Spleen (tissue), 7 donors: ENCODE measurements at regions not wholly inside any gene's neighbourhood (a gene's known extent, or its start where the extent isn't known, plus 50 kb on each side); places are given as distances from the start of the nearest gene placed in this dataset.
A peak's percentile ranks its signal among the peaks of the same experiment; 100 is the strongest.

ENCODE experiments used
- CTCF ChIP-seq, 11 experiments: fragments of 200-600 bp in 7 of 11; fragments of 450-650 bp in 4 of 11; sonication (generic) in 4 of 11; IDR thresholded peaks in 8 of 11; conservative IDR thresholded peaks in 3 of 11; 1 replicate in 7 of 11; 2 replicates in 4 of 11; pipeline versions ENCODE4 v1.4.0 to v1.8.0; 2016 to 2021; ENCODE audit warnings: antibody characterized with exemption in 11 of 11, inconsistent platforms in 4 of 11, mild to moderate bottlenecking in 1 of 11
- POLR2A ChIP-seq, 3 donors: fragments of 450-650 bp; IDR thresholded peaks; one replicate each; pipeline ENCODE4 v1.5.1; 2017; ENCODE audit warnings: antibody characterized with exemption in 3 of 3, mild to moderate bottlenecking in 1 of 3
- POLR2AphosphoS5 ChIP-seq, 3 donors: sonication (generic); formaldehyde crosslinking; IDR thresholded peaks; one replicate each; pipeline ENCODE4 v1.5.1; 2017; ENCODE audit warnings: antibody characterized with exemption in 3 of 3
- donor health status: DM: no; HTN: no; CAD: no; lungs with moderate emphysema.
- donor health status: DM: no; HTN: no; CAD: no.
- donor health status: DM: no; HTN: no; CAD: no.

GRCh38 chr3:43997788-43998369, 243.8 kb upstream of the TOPAZ1 start:
- TF ChIP-seq POLR2A (IDR thresholded peaks at IDR 0.05): no peak
- peak in 1 of 3 donors; percentile 23 for TF ChIP-seq POLR2AphosphoS5 (IDR thresholded peaks at IDR 0.05)
- TF ChIP-seq CTCF (IDR thresholded peaks at IDR 0.05 in 8 of 11, conservative IDR thresholded peaks at IDR 0.05 in 3 of 11): no peak
